ENCODE measurements at regions not wholly inside any gene's neighbourhood (a gene's known extent, or its start where the extent isn't known, plus 50 kb on each side); places are given as distances from the start of the nearest gene placed in this dataset.

GRCh38 chr1:90435351-90435750 is 281.8 kb downstream of the BARHL2 start (continued):
- TF ChIP-seq ZNF512 (CRISPR knock-in tag; IDR thresholded peaks at IDR 0.05; ENCODE audit: borderline replicate concordance): no peak
- TF ChIP-seq GABPB1 (CRISPR knock-in tag; IDR thresholded peaks at IDR 0.05): no peak
- no peak for TF ChIP-seq ARID4B (CRISPR knock-in tag; IDR thresholded peaks at IDR 0.05; ENCODE audit: borderline replicate concordance)
- TF ChIP-seq TEAD4 (CRISPR knock-in tag; IDR thresholded peaks at IDR 0.05): no peak
- no peak for TF ChIP-seq RORB (CRISPR knock-in tag; IDR thresholded peaks at IDR 0.05)

- ChIA-PET CTCF (interaction anchor here (0.7 to 2.3 kb wide), 15 partner anchors 16 to 389 kb away, joined by 3 to 20 read pairs (median 3); no protein-coding TSS in a partner anchor), POLR2A (no interaction called here)
- peaks cover 3% of the 10 kb centered on the region for H3K9me3 Mint-ChIP-seq
- TF ChIP-seq CREM (CRISPR knock-in tag; IDR thresholded peaks at IDR 0.05) (no peak), ZNF671 (CRISPR knock-in tag; IDR thresholded peaks at IDR 0.05) (no peak)
- H3K4me1 Mint-ChIP-seq: no peaks in the 10 kb centered on the region
- H3K27ac Mint-ChIP-seq: no peak overlapping the region
- no peak overlapping the region for H3K4me3 Mint-ChIP-seq
- ATAC-seq (peak; percentile 93), DNase-seq (ENCODE audit: low spot score) (peak; percentile 18)
- H3K27me3 Mint-ChIP-seq (ENCODE audit: low read depth): no peaks in the 10 kb centered on the region
- no peaks in the 10 kb centered on the region for H3K36me3 Mint-ChIP-seq
These were observed 282.6 kb downstream of the BARHL2 start for GRCh38 chr1:90434460-90434859.

- ATAC-seq: no peak
- Mint-ChIP-seq H3K9me3 (peaks cover 8% of the 10 kb centered on the region), H3K27ac (no peak overlapping the region), H3K27me3 (ENCODE audit: low read depth) (no peaks in the 10 kb centered on the region), H3K36me3 (no peaks in the 10 kb centered on the region), H3K4me3 (no peak overlapping the region), H3K4me1 (no peaks in the 10 kb centered on the region)
- no peak for DNase-seq (ENCODE audit: low spot score)
- ChIA-PET POLR2A (no interaction called here), CTCF (no interaction called here)
- TF ChIP-seq ZNF532 (CRISPR knock-in tag; IDR thresholded peaks at IDR 0.05; ENCODE audit: borderline replicate concordance): no peak
- no peak for TF ChIP-seq PRRX2 (CRISPR knock-in tag; IDR thresholded peaks at IDR 0.05)
- TF ChIP-seq CTCF (IDR thresholded peaks at IDR 0.05): no peak
- TF ChIP-seq NR2C2 (CRISPR knock-in tag; IDR thresholded peaks at IDR 0.05): no peak
- TF ChIP-seq USF1 (CRISPR knock-in tag; IDR thresholded peaks at IDR 0.05): no peak
- TF ChIP-seq SP1 (CRISPR knock-in tag; conservative IDR thresholded peaks at IDR 0.05): no peak
- TF ChIP-seq ZNF281 (CRISPR knock-in tag; IDR thresholded peaks at IDR 0.05): no peak
- TF ChIP-seq ZNF317 (CRISPR knock-in tag; IDR thresholded peaks at IDR 0.05; ENCODE audit: borderline replicate concordance, low read depth): no peak
- no peak for TF ChIP-seq ETV6 (CRISPR knock-in tag; IDR thresholded peaks at IDR 0.05)
These were observed 300.0 kb downstream of the BARHL2 start for GRCh38 chr1:90417126-90417525.

All from WTC11 (cell line).